ENCODE measurements at regions not wholly inside any gene's neighbourhood (a gene's known extent, or its start where the extent isn't known, plus 50 kb on each side); places are given as distances from the start of the nearest gene placed in this dataset.
"Not testable (repeated sequence)": the region's sequence is repeated elsewhere in the genome, so short reads cannot be mapped to it uniquely, and the experiment has no call there.

- TF ChIP-seq PATZ1 (tag by site-specific recombination; IDR thresholded peaks at IDR 0.05); ZBTB1 (tag by site-specific recombination; IDR thresholded peaks at IDR 0.05); ZNF350 (tag by site-specific recombination; IDR thresholded peaks at IDR 0.05); ZNF362 (tag by site-specific recombination; IDR thresholded peaks at IDR 0.05); RBAK (tag by site-specific recombination; IDR thresholded peaks at IDR 0.05); HOXA7 (CRISPR knock-in tag; IDR thresholded peaks at IDR 0.05; ENCODE audit: borderline replicate concordance); YY1 (tag by site-specific recombination; IDR thresholded peaks at IDR 0.05); OVOL3 (tag by site-specific recombination; IDR thresholded peaks at IDR 0.05); ZNF645 (tag by site-specific recombination; IDR thresholded peaks at IDR 0.05); ZBTB7A (tag by site-specific recombination; IDR thresholded peaks at IDR 0.05; ENCODE audit: low read depth); CTCF (tag by site-specific recombination; IDR thresholded peaks at IDR 0.05); ZNF24 (tag by site-specific recombination; IDR thresholded peaks at IDR 0.05): not testable (repeated sequence)
These were observed 197.7 kb upstream of the EEF2KMT start for GRCh38 chr16:5295304-5295703.

Data from HEK293 (cell line).